ENCODE measurements at regions not wholly inside any gene's neighbourhood (a gene's known extent, or its start where the extent isn't known, plus 50 kb on each side); places are given as distances from the start of the nearest gene placed in this dataset.

DNA sequence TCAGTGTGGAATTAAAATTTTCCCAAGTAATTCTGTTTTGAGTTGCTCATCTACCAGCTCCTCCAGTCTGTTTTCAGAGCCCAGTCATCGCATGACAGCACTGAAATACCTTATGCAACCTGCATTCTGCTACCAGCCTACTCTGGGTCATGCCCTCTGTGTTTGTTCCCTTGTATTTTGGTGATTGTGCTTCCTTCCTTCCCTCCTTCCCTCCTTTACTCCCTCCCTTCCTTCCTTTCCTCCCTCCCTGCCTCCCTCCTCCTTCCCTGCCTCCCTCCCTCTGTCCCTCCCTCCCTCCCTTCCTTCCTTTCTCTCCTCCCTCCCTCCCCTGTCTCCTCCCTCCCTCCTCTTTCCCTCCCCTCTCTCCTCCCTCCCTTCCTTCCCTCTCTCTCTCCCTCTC lies 289.6 kb downstream of the CDH2 start:
- DNase-seq (ENCODE audit: low read depth) (no peak), FAIRE-seq (no peak)
- Histone ChIP-seq H3K36me3 (ENCODE audit: insufficient read depth, low read length) (no peaks in the 10 kb centered on the region), H3K4me2 (ENCODE audit: low read length) (peak overlapping the region; percentile 33), H3K27me3 (ENCODE audit: insufficient read depth, low read length) (no peaks in the 10 kb centered on the region), H3K27ac (ENCODE audit: low read depth, low read length) (no peak overlapping the region), H2AFZ (ENCODE audit: low read depth, low read length) (no peak overlapping the region), H3K4me3 (ENCODE audit: insufficient read depth, low read depth, low read length) (no peak overlapping the region), H3K9me3 (ENCODE audit: insufficient read depth, low read depth, low read length) (no peaks in the 10 kb centered on the region), H3K4me1 (ENCODE audit: insufficient read depth, low read length) (peaks cover 7% of the 10 kb centered on the region), H3K9ac (ENCODE audit: low read length) (no peak overlapping the region), H3K79me2 (ENCODE audit: insufficient read depth, low read length) (no peaks in the 10 kb centered on the region), H4K20me1 (ENCODE audit: insufficient read depth, low read length) (no peaks in the 10 kb centered on the region)
- no peak for TF ChIP-seq EZH2 (IDR thresholded peaks at IDR 0.05; ENCODE audit: insufficient read depth, low read length)
- TF ChIP-seq, protein P1, sequence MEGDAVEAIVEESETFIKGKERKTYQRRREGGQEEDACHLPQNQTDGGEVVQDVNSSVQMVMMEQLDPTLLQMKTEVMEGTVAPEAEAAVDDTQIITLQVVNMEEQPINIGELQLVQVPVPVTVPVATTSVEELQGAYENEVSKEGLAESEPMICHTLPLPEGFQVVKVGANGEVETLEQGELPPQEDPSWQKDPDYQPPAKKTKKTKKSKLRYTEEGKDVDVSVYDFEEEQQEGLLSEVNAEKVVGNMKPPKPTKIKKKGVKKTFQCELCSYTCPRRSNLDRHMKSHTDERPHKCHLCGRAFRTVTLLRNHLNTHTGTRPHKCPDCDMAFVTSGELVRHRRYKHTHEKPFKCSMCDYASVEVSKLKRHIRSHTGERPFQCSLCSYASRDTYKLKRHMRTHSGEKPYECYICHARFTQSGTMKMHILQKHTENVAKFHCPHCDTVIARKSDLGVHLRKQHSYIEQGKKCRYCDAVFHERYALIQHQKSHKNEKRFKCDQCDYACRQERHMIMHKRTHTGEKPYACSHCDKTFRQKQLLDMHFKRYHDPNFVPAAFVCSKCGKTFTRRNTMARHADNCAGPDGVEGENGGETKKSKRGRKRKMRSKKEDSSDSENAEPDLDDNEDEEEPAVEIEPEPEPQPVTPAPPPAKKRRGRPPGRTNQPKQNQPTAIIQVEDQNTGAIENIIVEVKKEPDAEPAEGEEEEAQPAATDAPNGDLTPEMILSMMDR (IDR thresholded peaks at IDR 0.05; ENCODE audit: insufficient read depth, low read depth, low read length) = no peak
- peak overlapping the region; percentile 18 for H3K27ac Mint-ChIP-seq (ENCODE audit: unreplicated experiment)
- H3K36me3 Mint-ChIP-seq (ENCODE audit: low read depth, unreplicated experiment) = no peaks in the 10 kb centered on the region
- H3K9me3 Mint-ChIP-seq (ENCODE audit: unreplicated experiment) = no peaks in the 10 kb centered on the region
- no peak overlapping the region for H3K4me3 Mint-ChIP-seq (ENCODE audit: unreplicated experiment)
- H3K27me3 Mint-ChIP-seq (ENCODE audit: low read depth, unreplicated experiment) = no peaks in the 10 kb centered on the region
- H3K4me1 Mint-ChIP-seq (ENCODE audit: low read depth, unreplicated experiment) = peaks cover 9% of the 10 kb centered on the region

DNA sequence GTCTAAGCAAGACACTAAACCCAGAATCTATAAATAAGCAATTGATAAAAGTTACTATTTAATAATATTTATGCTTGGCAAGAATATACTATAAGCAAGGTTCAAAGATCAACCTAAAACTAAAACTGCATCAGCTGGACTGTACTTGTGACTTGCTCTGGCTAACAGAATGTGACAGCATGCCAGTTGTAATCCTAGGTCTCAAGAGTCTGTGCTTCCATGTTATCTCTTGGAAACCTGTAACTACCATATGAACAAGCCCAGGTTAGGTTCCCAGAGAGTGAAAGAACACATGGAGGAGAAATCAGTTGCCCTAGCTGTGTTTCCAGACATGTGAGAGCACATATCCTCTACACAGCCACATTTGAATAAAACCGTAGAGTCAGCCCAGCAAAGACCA lies 297.4 kb downstream of the CDH2 start:
- Histone ChIP-seq H3K4me2 (ENCODE audit: low read length) (no peak overlapping the region), H3K9ac (ENCODE audit: low read length) (no peak overlapping the region), H3K36me3 (ENCODE audit: insufficient read depth, low read length) (no peaks in the 10 kb centered on the region), H3K9me3 (ENCODE audit: insufficient read depth, low read depth, low read length) (no peaks in the 10 kb centered on the region), H2AFZ (ENCODE audit: low read depth, low read length) (no peak overlapping the region), H3K4me1 (ENCODE audit: insufficient read depth, low read length) (no peaks in the 10 kb centered on the region), H3K27ac (ENCODE audit: low read depth, low read length) (no peak overlapping the region), H3K79me2 (ENCODE audit: insufficient read depth, low read length) (no peaks in the 10 kb centered on the region), H3K4me3 (ENCODE audit: insufficient read depth, low read depth, low read length) (no peak overlapping the region), H4K20me1 (ENCODE audit: insufficient read depth, low read length) (no peaks in the 10 kb centered on the region), H3K27me3 (ENCODE audit: insufficient read depth, low read length) (no peaks in the 10 kb centered on the region)
- no peaks in the 10 kb centered on the region for H3K27me3 Mint-ChIP-seq (ENCODE audit: low read depth, unreplicated experiment)
- no peaks in the 10 kb centered on the region for H3K36me3 Mint-ChIP-seq (ENCODE audit: low read depth, unreplicated experiment)
- FAIRE-seq = no peak
- no peak overlapping the region for H3K4me3 Mint-ChIP-seq (ENCODE audit: unreplicated experiment)
- H3K9me3 Mint-ChIP-seq (ENCODE audit: unreplicated experiment) = no peaks in the 10 kb centered on the region
- H3K4me1 Mint-ChIP-seq (ENCODE audit: low read depth, unreplicated experiment) = no peaks in the 10 kb centered on the region
- no peak for TF ChIP-seq EZH2 (IDR thresholded peaks at IDR 0.05; ENCODE audit: insufficient read depth, low read length)
- TF ChIP-seq, protein P1 (IDR thresholded peaks at IDR 0.05; ENCODE audit: insufficient read depth, low read depth, low read length) = no peak
- DNase-seq (ENCODE audit: low read depth) = no peak
- no peak overlapping the region for H3K27ac Mint-ChIP-seq (ENCODE audit: unreplicated experiment)

DNA sequence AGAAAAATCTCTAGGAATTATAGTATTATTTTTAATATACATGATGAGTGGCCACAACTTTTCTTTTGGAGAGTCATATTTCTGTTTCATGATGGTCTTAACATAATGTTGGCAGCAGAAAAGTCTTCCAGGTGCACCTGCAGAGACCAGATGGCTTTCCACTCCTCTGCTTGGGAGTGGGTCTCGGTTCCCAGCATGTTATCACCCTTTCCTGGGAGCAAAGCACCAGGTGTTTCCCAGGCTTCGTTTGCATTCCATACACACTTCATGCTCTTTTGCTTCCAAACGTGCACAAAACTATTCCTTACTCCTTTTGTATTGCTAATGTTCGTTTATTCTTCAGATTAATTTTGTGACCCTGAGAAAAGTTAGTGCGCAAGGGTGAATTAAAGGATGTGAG lies 305.2 kb downstream of the CDH2 start:
- no peak for TF ChIP-seq EZH2 (IDR thresholded peaks at IDR 0.05; ENCODE audit: insufficient read depth, low read length)
- TF ChIP-seq, protein P1 (IDR thresholded peaks at IDR 0.05; ENCODE audit: insufficient read depth, low read depth, low read length) = no peak
- FAIRE-seq = no peak
- H3K27ac Mint-ChIP-seq (ENCODE audit: unreplicated experiment) = no peak overlapping the region

More for the DNA sequence above, 305.2 kb downstream of the CDH2 start:
- H3K4me3 ChIP-seq (ENCODE audit: insufficient read depth, low read depth, low read length) = no peak overlapping the region
- no peaks in the 10 kb centered on the region for H3K9me3 ChIP-seq (ENCODE audit: insufficient read depth, low read depth, low read length)
- no peaks in the 10 kb centered on the region for H4K20me1 ChIP-seq (ENCODE audit: insufficient read depth, low read length)
- no peaks in the 10 kb centered on the region for H3K27me3 ChIP-seq (ENCODE audit: insufficient read depth, low read length)
- H3K36me3 ChIP-seq (ENCODE audit: insufficient read depth, low read length) = no peaks in the 10 kb centered on the region
- Mint-ChIP-seq H3K9me3 (ENCODE audit: unreplicated experiment) (no peaks in the 10 kb centered on the region), H3K4me1 (ENCODE audit: low read depth, unreplicated experiment) (no peaks in the 10 kb centered on the region), H3K4me3 (ENCODE audit: unreplicated experiment) (no peak overlapping the region), H3K27me3 (ENCODE audit: low read depth, unreplicated experiment) (no peaks in the 10 kb centered on the region), H3K36me3 (ENCODE audit: low read depth, unreplicated experiment) (no peaks in the 10 kb centered on the region)
- no peak for DNase-seq (ENCODE audit: low read depth)
- no peak overlapping the region for H3K4me2 ChIP-seq (ENCODE audit: low read length)
- no peak overlapping the region for H3K27ac ChIP-seq (ENCODE audit: low read depth, low read length)
- no peaks in the 10 kb centered on the region for H3K4me1 ChIP-seq (ENCODE audit: insufficient read depth, low read length)
- no peaks in the 10 kb centered on the region for H3K79me2 ChIP-seq (ENCODE audit: insufficient read depth, low read length)
- no peak overlapping the region for H2AFZ ChIP-seq (ENCODE audit: low read depth, low read length)
- no peak overlapping the region for H3K9ac ChIP-seq (ENCODE audit: low read length)

Measured in astrocyte (in vitro differentiated cells and primary cell).